ENCODE measurements at regions not wholly inside any gene's neighbourhood (a gene's known extent, or its start where the extent isn't known, plus 50 kb on each side); places are given as distances from the start of the nearest gene placed in this dataset.
A peak's percentile ranks its signal among the peaks of the same experiment; 100 is the strongest.
"Not testable (repeated sequence)": the region's sequence is repeated elsewhere in the genome, so short reads cannot be mapped to it uniquely, and the experiment has no call there.

- intact Hi-C loops (cut with DNase I), result no loop called here
Observed at GRCh38 chr3:72520690-72521308, 327.4 kb downstream of the SHQ1 start.

GRCh38 chr3:72519946-72520604, 328.2 kb downstream of the SHQ1 start:
- DNase-seq, result no peak

More at GRCh38 chr3:72520690-72521308, 327.4 kb downstream of the SHQ1 start:
- no peak for DNase-seq

GRCh38 chr3:72517921-72518424, 330.3 kb downstream of the SHQ1 start:
- DNase-seq, result no peak
- intact Hi-C loops (cut with DNase I), result no loop called here

More at GRCh38 chr3:72519946-72520604, 328.2 kb downstream of the SHQ1 start:
- intact Hi-C loops (cut with DNase I), result no loop called here

GRCh38 chr3:72517336-72517735, 330.9 kb downstream of the SHQ1 start:
- intact Hi-C loops (cut with DNase I), result no loop called here
- DNase-seq, result no peak

GRCh38 chr3:72516361-72516760, 331.9 kb downstream of the SHQ1 start:
- intact Hi-C loops (cut with DNase I), result no loop called here
- no peak for DNase-seq

GRCh38 chr3:72515941-72516340, 332.3 kb downstream of the SHQ1 start:
- intact Hi-C loops (cut with DNase I), result no loop called here
- no peak for DNase-seq

GRCh38 chr3:72515281-72515680, 333.0 kb downstream of the SHQ1 start:
- intact Hi-C loops (cut with DNase I), result no loop called here
- no peak for DNase-seq

GRCh38 chr3:72510247-72510646, 338.0 kb downstream of the SHQ1 start:
- intact Hi-C loops (cut with DNase I), result no loop called here
- DNase-seq, result no peak

- intact Hi-C loops (cut with DNase I), result no loop called here
- DNase-seq, result no peak
Observed at GRCh38 chr3:72505539-72506405, 342.5 kb downstream of the SHQ1 start.

- intact Hi-C loops (cut with DNase I); DNase-seq: not testable (repeated sequence)
Observed at GRCh38 chr3:72497501-72497900, 350.7 kb downstream of the SHQ1 start.

GRCh38 chr3:72496051-72496670, 352.1 kb downstream of the SHQ1 start:
- DNase-seq, result no peak
- intact Hi-C loops (cut with DNase I), result no loop called here

- no peak for DNase-seq
- intact Hi-C loops (cut with DNase I), result no loop called here
Observed at GRCh38 chr3:72494626-72495025, 353.6 kb downstream of the SHQ1 start.

GRCh38 chr3:72494130-72494529, 354.1 kb downstream of the SHQ1 start:
- intact Hi-C loops (cut with DNase I), result no loop called here
- DNase-seq, result no peak

- intact Hi-C loops (cut with DNase I), result no loop called here
- DNase-seq, result peak in 19 of 42 donors; percentile 7 to 69 (median 30)
Observed at GRCh38 chr3:72492240-72492639, 356.0 kb downstream of the SHQ1 start.

GRCh38 chr3:72490688-72491435, 357.4 kb downstream of the SHQ1 start:
- intact Hi-C loops (cut with DNase I), result no loop called here
- DNase-seq, result peak in 14 of 42 donors; percentile 11 to 62 (median 26)

- no peak for DNase-seq
- intact Hi-C loops (cut with DNase I), result no loop called here
Observed at GRCh38 chr3:72489901-72490300, 358.3 kb downstream of the SHQ1 start.

GRCh38 chr3:72488738-72489035, 359.6 kb downstream of the SHQ1 start:
- intact Hi-C loops (cut with DNase I), result no loop called here
- DNase-seq, result no peak

GRCh38 chr3:72487946-72488737, 360.1 kb downstream of the SHQ1 start:
- intact Hi-C loops (cut with DNase I), result no loop called here
- DNase-seq, result no peak

All from head of caudate nucleus (tissue), 42 donors.